ENCODE measurements at regions not wholly inside any gene's neighbourhood (a gene's known extent, or its start where the extent isn't known, plus 50 kb on each side); places are given as distances from the start of the nearest gene placed in this dataset.

DNA sequence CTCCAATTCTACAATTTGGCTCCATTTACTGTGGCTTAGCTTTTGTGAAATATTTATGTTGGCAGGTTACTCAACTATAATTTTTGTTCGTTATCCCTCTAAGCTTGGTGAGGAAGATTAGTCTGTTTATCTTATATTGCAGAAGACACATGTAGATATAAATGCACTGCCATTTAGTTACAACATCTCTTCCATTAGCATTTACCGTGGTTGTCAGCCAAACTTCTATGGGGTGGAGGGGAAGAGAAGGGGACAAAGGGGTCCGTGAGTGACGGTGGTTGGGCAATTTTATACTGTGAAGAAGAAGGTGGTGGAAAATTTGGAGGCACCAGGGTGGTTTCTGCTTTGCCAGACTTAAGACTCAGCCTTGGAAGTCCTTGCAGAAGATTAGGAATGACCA is 117.6 kb upstream of the CXCR4 start:
- peaks cover 31 to 39% of the 10 kb centered on the region in 2 donors for H3K4me1 Mint-ChIP-seq
- no peaks in the 10 kb centered on the region for H3K36me3 ChIP-seq (ENCODE audit: control insufficient read depth, insufficient read depth, low read length)
- DNase-seq (no peak), ATAC-seq (no peak)
- no peaks in the 10 kb centered on the region for H3K27me3 ChIP-seq (ENCODE audit: control insufficient read depth, insufficient read depth, low read length)
- peaks cover 5 to 15% of the 10 kb centered on the region in 2 donors for H3K27me3 Mint-ChIP-seq (ENCODE audit: low read depth in 2 of 2)
- 82% methylated on average over 3 of the region's 4 CpGs for WGBS (ENCODE audit: insufficient coverage)
- no peak overlapping the region for H3K27ac ChIP-seq (ENCODE audit: low read length)
- no peak overlapping the region for H3K4me3 Mint-ChIP-seq
- peaks cover 25% of the 10 kb centered on the region for H3K4me1 ChIP-seq (ENCODE audit: control insufficient read depth, insufficient read depth, low read length)
- TF ChIP-seq, protein P1, sequence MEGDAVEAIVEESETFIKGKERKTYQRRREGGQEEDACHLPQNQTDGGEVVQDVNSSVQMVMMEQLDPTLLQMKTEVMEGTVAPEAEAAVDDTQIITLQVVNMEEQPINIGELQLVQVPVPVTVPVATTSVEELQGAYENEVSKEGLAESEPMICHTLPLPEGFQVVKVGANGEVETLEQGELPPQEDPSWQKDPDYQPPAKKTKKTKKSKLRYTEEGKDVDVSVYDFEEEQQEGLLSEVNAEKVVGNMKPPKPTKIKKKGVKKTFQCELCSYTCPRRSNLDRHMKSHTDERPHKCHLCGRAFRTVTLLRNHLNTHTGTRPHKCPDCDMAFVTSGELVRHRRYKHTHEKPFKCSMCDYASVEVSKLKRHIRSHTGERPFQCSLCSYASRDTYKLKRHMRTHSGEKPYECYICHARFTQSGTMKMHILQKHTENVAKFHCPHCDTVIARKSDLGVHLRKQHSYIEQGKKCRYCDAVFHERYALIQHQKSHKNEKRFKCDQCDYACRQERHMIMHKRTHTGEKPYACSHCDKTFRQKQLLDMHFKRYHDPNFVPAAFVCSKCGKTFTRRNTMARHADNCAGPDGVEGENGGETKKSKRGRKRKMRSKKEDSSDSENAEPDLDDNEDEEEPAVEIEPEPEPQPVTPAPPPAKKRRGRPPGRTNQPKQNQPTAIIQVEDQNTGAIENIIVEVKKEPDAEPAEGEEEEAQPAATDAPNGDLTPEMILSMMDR (IDR thresholded peaks at IDR 0.05): no peak
- no peak overlapping the region for H3K27ac Mint-ChIP-seq
- no peaks in the 10 kb centered on the region for H3K36me3 Mint-ChIP-seq
- no peaks in the 10 kb centered on the region for H3K9me3 Mint-ChIP-seq
- H3K4me3 ChIP-seq (ENCODE audit: low read length): no peak overlapping the region
- no peaks in the 10 kb centered on the region for H3K9me3 ChIP-seq (ENCODE audit: control insufficient read depth, insufficient read depth, low read length)
- intact Hi-C loops (cut with micrococcal nuclease): no loop called here

DNA sequence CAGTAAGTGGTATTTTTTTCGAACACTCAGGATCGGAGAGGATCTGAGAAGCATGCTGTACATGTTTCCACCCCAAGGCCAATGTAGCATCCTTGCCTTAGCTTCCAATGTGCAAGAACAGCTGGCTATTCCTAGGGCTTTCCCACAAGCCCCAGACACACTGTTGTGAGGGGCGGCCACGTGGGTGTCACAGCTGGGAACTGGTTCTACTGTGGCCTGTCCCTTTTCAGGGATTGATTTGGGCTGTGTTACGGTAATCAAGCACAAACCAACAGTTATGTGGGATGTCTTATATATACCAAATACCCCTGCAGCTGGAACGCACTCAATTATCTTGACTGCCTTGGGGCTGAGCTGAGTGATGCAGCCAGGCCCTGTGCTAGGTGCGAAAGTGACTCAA is 116.3 kb upstream of the CXCR4 start:
- Histone ChIP-seq H3K9me3 (ENCODE audit: control insufficient read depth, insufficient read depth, low read length) (no peaks in the 10 kb centered on the region), H3K4me3 (ENCODE audit: low read length) (no peak overlapping the region), H3K27ac (ENCODE audit: low read length) (no peak overlapping the region), H3K27me3 (ENCODE audit: control insufficient read depth, insufficient read depth, low read length) (no peaks in the 10 kb centered on the region), H3K36me3 (ENCODE audit: control insufficient read depth, insufficient read depth, low read length) (no peaks in the 10 kb centered on the region), H3K4me1 (ENCODE audit: control insufficient read depth, insufficient read depth, low read length) (peaks cover 15% of the 10 kb centered on the region)
- DNase-seq: no peak
- Mint-ChIP-seq H3K9me3 (no peaks in the 10 kb centered on the region), H3K4me1 (peaks cover 24 to 30% of the 10 kb centered on the region in 2 donors), H3K4me3 (no peak overlapping the region), H3K27me3 (ENCODE audit: low read depth in 2 of 2) (peaks cover 10 to 22% of the 10 kb centered on the region in 2 donors), H3K27ac (no peak overlapping the region), H3K36me3 (no peaks in the 10 kb centered on the region)
- intact Hi-C loops (cut with micrococcal nuclease): no loop called here
- ATAC-seq: no peak
- TF ChIP-seq, protein P1 (IDR thresholded peaks at IDR 0.05): no peak
- WGBS (ENCODE audit: insufficient coverage): 96% methylated on average over 7 of the region's 7 CpGs

DNA sequence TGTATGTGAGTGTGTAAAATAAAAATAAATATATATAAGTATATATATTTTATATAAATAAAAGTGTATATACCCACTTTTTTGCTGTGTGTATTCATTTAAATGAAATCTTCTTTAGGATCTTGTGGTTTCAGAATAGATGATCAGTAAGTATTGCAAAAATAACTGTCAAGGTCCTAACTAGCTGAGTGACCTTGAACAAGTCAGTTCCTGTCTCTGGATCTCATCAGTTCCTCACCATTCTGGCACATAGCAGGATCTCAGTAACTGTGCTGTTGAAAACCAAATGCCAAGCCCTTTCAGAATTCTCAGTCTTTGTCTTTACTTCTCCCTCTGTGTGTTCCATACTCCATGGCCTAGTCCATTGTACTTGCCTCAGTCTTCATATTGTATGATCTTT is 115.3 kb upstream of the CXCR4 start:
- ATAC-seq: no peak
- H3K36me3 ChIP-seq (ENCODE audit: control insufficient read depth, insufficient read depth, low read length): no peaks in the 10 kb centered on the region
- H3K27me3 ChIP-seq (ENCODE audit: control insufficient read depth, insufficient read depth, low read length): no peaks in the 10 kb centered on the region
- Mint-ChIP-seq H3K4me1 (peaks cover 16 to 20% of the 10 kb centered on the region in 2 donors), H3K36me3 (no peaks in the 10 kb centered on the region), H3K27me3 (ENCODE audit: low read depth in 2 of 2) (peaks cover 13 to 31% of the 10 kb centered on the region in 2 donors), H3K27ac (no peak overlapping the region), H3K9me3 (no peaks in the 10 kb centered on the region), H3K4me3 (no peak overlapping the region)
- intact Hi-C loops (cut with micrococcal nuclease): no loop called here
- TF ChIP-seq, protein P1 (IDR thresholded peaks at IDR 0.05): no peak
- no peak overlapping the region for H3K27ac ChIP-seq (ENCODE audit: low read length)
- H3K9me3 ChIP-seq (ENCODE audit: control insufficient read depth, insufficient read depth, low read length): no peaks in the 10 kb centered on the region
- DNase-seq: no peak
- H3K4me3 ChIP-seq (ENCODE audit: low read length): no peak overlapping the region
- peaks cover 5% of the 10 kb centered on the region for H3K4me1 ChIP-seq (ENCODE audit: control insufficient read depth, insufficient read depth, low read length)

DNA sequence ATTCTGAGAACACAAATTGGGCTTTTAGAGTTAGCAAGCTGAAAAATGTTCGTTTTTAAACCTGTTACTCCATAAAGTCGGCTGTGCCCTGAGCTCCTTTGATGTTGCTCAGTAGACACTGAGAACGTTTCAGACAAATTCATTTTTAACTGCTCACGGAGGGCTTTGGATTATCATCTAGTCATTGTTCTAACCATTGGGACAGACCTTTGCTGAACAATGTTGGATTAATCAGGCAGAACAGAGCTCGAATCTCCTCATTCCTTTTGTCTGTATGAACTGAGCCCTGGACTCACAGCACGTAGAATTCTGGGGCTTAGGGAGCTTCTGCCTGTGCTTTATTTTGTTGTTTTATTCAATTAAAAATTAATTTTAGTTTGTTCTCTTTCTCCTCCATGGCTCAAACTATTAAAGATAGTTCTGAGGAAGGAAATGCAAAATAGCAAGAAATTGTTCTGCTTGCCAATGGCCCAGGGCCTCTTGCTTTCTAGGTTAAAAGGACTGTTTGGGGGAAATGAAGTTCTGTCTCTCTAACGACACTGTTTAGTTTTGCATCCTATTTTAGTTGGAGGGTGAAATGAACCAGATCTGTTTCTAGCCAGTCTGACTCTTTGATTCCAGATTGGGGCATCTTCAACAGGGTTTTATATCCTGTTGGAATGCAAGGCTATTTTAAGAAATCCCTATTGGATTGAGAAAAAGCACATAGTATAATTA is 114.7 kb upstream of the CXCR4 start:
- Mint-ChIP-seq H3K27ac (no peak overlapping the region), H3K27me3 (ENCODE audit: low read depth in 2 of 2) (peaks cover 15 to 38% of the 10 kb centered on the region in 2 donors), H3K4me3 (no peak overlapping the region), H3K9me3 (no peaks in the 10 kb centered on the region), H3K36me3 (no peaks in the 10 kb centered on the region), H3K4me1 (peaks cover 9 to 14% of the 10 kb centered on the region in 2 donors)
- H3K4me1 ChIP-seq (ENCODE audit: control insufficient read depth, insufficient read depth, low read length): no peaks in the 10 kb centered on the region
- no peaks in the 10 kb centered on the region for H3K27me3 ChIP-seq (ENCODE audit: control insufficient read depth, insufficient read depth, low read length)
- 58% methylated on average over 7 of the region's 7 CpGs for WGBS (ENCODE audit: insufficient coverage)
- no peak overlapping the region for H3K4me3 ChIP-seq (ENCODE audit: low read length)
- intact Hi-C loops (cut with micrococcal nuclease): no loop called here
- H3K36me3 ChIP-seq (ENCODE audit: control insufficient read depth, insufficient read depth, low read length): no peaks in the 10 kb centered on the region
- H3K9me3 ChIP-seq (ENCODE audit: control insufficient read depth, insufficient read depth, low read length): no peaks in the 10 kb centered on the region
- H3K27ac ChIP-seq (ENCODE audit: low read length): no peak overlapping the region
- ATAC-seq (no peak), DNase-seq (no peak)
- TF ChIP-seq, protein P1 (IDR thresholded peaks at IDR 0.05): no peak
